GM18499 (cell line): ENCODE measurements at regions not wholly inside any gene's neighbourhood (a gene's known extent, or its start where the extent isn't known, plus 50 kb on each side); places are given as distances from the start of the nearest gene placed in this dataset.

Experiments used
- ATAC-seq: cut with Tn5 transposase; IDR thresholded peaks from one replicate; pipeline ENCODE4 v1.9.1; 2021; ENCODE audit warnings: moderate number of reproducible peaks; ENCODE audit not compliant: insufficient read depth, unreplicated experiment

DNA sequence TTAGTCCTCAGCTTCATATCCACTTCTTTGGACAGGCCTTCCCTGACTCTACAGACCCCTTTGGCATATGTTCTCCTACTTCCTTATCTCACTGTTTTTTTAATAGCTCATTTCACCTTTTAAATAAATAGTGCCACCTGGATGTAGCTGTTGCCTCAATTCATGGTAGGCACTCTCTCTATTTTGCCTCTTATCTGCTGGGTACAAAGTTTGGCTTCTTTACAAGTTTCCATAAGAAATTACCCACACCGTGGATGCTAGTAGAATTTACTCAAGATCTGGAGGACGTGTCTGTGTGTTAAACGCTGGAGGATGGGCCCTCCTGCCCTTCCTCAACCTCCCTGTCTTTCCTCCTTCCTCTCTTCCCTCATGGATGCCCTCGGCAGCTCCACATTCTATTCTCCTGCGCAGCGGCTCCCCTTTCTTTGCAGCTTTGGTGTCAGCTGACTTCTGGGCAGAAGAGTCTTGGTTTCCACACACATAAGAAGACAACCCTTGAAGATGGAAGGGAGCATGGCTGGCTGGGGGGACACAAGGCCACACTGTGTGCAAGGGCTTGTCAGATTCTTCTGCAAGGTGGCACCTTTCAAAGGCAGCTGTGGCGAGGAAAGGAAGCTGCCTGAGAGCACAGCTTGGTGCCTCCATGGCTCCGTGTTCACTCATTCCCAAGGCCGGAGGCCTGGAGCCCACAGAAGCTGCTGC lies 212.6 kb downstream of the SNX19 start:
- no peak for ATAC-seq

DNA sequence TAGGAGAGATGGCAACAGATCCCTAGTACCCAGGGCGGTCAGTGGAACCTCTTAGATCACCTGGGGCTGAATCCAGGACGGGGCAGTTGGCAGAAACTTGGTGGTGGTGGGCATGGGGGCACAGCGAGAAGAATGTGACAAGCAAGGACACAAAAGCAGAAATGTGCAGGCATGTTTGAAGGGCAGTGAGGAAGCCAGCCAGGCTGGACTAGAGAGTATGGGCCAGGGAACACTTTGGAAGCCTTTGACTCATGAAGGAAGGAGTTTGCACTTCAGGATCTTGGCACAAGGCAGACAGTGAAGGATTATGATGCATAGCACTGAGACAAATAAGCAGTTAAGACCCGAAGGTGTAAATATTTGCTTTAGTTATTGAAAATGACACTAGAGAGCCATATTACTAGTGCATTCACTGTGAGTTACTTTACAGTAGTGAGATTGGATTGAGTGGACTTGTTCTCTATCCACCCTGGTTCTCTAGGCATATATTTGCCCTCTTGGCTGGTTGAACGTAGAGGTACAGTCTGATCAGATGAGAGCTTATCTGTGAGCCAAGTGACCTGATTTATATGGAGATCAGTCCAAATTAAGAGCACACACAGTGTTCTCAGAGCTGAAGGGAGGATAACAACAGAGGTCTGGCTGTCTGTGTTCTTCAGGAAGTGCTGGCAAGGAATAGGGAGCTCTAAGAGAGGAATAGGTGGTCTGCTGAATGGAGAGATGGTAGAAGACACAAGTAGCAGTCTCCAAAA lies 210.4 kb downstream of the SNX19 start:
- no peak for ATAC-seq

DNA sequence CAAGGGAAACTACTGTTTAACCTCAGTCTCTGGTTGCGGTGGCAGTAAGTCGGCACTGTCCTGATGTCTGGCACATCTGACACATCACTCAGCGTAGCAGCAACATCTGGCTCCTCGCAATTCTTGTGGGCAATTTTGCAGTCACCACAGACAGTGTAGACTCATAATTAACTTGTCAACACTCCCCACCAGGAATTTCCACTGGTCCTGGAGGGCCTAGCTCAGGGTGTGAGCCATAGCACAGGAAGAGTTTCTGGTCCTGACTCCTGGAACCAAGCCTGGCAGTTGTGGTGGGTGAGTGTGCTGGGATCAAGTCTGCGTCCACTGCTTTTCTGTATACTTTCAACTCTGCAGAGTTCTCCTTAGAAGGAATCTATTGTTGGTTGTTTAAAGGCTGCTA lies 209.7 kb downstream of the SNX19 start:
- no peak for ATAC-seq

DNA sequence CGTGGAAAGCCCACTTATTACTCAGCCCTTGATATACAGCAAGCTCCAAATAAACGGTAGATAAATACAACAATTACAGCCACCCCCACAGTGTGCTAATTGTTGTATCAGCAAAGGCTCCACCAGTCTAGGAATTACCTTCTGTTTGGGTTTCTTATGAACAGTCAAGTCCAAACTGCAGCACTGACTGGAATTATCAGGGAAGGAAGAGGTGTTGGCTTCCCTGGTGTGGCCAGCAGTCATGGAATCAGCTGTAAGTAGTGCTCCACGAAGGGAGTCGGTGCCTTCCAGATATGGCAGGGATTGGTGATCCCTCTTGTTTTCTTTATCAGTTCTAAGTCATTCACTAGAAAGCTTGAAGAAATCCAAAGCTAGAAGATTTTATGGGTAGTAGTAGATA lies 209.1 kb downstream of the SNX19 start:
- ATAC-seq, result no peak

DNA sequence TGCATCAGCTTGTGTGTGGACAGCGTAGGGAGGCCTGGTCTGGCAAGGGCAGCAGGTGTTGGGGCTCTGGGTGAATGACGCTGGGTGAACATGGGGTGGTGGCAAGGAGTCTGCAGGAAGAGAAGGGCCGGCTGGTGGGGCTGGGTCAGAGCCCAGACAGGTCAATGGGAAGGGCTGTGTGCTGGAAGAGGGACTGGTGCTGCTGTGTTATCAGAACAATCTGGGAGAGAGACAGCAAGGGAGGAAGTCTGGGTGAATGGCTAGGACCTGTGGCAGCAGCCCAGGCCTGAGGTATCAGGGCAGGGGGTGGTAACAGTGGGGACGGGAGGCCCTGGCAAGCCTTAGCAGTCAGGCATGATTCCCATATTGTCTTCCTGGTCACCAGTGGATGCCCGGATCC lies 206.7 kb downstream of the SNX19 start:
- no peak for ATAC-seq

DNA sequence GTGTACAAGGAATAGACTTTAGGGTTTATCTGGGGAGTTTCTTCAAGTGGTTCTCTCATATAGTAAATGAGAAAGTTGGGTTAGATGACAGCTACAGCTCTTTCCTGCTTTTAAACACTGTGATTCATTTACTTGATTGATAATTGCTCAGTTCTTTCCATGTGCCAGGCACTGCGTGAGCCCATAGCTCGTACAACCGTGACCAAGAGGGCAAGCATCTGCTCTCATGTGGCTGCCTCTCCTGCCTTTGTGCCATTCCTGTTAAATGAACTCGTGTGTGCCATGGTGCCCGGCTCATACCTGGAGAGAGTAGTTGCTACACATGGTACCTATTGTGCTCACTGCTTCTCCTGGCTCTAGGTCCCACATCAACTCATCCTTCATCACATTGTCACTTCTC lies 206.3 kb downstream of the SNX19 start:
- ATAC-seq, result no peak

DNA sequence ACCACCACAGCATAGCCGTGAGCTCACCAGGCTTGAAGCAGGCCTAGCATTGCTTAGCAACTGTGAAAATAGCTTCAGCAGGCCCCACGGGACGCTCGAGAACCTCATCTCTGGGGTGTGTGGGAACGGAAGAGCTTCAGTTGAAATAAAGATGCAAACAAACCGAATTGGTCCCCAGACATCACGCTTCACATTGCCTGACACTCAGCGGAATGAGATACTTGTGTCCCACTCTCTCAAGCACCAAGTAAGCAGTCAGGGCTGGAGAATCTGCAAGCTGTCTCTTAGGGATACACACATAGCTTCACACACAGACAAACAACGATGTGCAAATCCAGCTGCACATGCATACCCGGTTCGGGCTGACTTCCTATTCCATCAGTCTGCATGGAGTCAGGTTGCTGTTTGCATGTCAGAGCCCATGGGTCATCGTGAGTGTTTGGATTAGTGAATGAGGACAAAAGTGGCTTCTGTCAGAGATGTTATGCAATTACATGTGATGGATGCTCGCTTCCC lies 205.7 kb downstream of the SNX19 start:
- ATAC-seq, result no peak

DNA sequence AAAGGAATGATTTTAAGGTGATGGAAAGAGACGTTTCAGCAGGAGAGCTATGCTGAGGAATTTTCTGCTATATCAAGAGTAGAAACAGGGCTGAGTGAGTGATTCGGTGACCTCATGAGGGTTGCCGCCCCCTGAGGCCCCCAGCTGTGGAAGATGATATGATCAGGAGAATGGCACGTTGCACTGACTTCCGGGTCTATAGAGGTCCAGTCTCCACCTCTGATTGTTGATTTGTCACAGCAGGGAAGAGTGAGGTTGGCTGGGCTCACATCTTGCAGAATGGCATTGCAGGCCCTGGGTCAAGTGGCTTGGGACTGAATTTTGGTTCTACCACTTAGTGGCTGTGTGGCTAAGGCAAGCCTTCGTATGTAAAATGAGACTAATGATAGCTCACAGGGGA lies 205.1 kb downstream of the SNX19 start:
- no peak for ATAC-seq

DNA sequence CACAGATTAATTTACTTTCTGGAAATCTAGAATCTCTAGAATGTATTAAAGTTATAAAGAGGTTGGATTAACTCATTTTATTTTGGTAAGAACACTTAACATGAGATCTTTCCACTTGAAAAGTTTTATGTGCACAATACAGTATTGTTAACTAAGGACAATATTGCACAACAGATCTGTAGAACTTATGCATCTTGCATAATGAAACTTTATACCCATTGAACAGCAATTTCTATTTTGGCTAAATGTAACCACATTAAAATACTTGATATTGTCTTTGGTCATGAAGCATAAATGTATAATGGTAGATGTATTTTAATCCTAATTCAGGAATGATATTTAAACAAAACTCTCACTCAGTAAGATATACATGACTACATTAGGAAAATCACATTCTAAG lies 203.8 kb downstream of the SNX19 start:
- no peak for ATAC-seq

DNA sequence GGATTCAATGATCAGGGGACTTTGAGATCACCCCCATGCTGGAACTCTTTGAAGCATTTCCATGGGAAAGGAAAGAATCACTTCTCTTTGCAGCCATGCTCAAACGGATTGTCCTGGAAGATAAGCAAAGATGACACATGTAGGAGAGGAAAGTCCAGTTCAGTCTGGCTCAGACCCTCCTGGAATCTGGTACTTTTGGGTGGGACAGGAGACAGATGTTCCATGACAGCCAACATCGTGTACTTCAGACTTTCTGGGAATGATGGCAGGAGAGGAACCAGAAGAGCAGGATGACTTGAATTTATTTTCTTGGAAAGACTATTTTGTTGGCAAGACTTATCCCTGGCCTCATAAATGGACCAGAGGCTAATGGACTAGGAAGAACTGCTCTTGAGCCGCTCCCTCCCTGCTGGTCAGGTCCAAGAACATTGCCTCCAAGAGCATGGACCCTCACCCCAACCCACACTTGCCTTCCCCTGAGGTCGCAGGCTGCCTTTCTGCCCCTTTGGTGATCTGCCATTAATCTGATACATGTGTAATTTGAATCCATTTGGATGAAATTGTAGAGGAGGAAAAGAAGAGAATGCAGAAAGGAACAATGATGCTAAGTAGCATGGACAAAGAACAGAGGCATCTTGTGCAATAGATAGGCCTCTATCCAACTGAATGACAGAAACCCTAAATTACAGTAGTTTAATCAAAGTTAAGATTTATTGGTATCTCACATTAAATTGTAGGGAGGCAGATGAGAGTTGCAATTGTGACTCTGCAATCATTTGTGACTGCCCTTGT lies 201.0 kb downstream of the SNX19 start:
- no peak for ATAC-seq

DNA sequence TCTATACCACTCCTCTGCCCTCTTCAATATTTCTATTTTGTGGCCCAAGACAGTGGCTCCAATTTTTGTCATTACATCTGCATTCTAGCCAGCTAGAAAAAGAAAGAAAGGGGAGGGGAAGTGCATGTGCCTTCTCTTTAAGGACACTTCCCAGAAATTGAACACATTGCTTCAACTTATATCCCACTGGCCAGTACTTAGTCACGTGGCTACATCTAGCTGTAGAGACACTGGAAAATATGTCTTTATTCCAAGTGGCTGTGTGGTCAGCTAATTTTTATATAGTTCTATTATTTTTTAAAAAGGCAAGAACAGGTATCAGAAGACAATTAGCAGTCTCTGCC lies 200.4 kb downstream of the SNX19 start:
- no peak for ATAC-seq

DNA sequence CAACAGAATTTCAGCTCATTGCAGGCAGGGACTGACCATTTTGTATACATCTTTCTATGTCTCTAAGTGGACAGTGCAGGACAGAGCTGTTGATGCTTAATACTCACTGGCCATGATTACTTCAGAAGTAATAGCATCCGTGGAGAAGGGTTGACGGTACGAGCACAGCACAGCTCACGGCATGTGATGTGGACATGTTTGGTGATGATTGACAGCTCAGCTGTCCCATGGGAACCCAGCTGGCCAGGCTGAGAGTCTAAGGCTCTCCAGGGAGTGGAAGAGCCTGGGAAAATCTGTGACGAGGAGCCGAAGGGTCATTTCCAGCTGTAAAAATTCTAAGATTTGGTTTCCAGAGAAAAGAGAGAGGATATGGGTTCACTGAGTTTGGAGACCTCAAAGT lies 198.2 kb downstream of the SNX19 start:
- ATAC-seq, result no peak

DNA sequence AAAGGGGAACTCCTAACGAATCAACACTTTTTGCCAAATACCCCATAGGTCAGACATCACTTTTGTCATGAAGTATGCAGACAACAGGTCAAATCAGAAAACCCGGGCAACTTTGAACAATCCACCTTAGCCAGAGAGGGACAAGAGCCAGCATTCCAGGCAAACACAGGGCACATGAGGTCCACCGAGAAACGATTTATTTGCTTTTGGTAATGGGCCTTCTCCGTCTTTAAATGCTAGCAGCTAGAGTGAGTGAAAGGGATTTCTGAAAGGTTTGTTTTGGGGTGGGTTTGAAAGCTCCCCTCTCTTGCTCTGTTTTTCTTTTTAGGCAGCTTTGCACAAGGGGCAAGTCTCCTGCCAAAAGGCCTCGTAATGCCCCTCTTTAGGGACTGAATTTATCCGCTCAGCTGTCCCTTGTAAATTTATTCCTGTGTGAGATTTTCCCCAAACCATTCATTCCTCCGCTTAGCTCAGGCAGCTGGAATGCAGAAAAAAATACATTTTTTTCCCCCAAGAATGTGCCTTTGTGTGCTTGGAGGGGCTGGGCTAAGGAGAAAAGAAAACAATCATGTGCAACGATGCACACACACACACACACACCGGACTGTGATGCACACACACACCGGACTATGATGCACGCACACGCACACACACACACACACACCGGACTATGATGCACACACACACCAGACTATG lies 196.9 kb downstream of the SNX19 start:
- ATAC-seq, result no peak

DNA sequence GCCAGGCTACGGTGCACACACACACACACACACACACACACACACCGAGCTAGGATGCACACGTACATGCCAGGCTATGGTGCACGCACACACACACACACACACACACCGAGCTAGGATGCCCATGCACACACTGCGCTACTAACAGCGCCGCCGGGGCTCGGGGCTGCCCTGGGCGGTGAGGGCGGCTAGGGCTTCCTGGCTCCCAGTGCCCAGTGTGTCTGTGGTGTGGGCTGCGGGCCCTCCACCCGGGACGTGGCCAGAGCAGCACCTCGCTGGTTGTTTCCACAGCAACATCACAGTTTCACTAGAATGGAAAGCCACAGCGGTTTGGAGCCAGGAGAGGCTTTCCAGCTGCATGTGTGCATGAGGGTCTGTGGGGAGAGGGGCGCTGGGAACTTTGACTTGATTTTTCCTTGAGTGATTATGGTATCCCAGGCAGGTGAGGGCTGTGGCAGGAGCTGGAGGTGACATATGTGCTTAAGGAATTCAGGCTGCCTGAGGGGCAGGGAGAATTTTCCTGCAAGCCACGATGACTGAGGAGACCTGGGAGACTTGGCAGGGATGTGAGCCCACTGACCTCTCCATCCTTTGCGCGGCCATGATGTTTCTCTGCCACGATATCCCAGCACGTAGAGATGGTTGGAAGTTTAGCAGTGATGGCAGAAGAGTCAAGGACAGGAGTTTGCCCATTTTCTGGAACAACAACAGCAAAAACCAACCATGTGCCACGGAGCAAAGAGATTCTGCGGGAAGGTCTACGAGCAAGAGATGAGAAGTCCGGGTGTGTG lies 195.9 kb downstream of the SNX19 start:
- ATAC-seq, result no peak

DNA sequence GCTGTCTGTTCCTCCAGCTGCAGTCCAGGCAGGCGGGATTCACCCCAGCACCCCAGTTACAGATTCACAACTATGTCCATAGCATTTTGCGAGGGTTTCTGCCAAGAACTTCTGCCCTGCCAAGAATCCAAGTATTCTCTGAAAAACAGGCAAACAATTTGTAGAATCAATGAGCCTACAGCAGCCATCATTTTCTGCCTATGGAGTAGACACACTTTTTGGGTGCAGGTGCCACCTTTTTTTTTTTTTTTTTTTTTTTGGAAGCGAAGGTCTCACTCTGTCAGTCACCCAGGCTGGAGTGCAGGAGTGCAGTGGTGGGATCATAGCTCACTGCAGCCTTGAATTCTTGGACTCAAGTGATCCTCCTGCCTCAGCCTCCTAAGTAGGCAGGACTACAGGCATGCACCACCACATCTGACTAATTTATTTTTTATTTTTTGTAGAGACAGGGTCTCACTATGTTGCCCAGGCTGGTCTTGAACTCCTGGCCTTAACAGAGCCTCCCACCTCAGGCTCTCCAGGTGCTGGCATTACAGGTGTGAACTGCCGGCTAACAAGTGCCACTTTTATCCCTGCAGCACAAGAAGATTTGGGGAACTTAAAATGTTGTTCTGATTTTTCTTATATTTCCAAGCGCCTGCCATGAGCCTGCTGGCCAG lies 195.1 kb downstream of the SNX19 start:
- no peak for ATAC-seq

DNA sequence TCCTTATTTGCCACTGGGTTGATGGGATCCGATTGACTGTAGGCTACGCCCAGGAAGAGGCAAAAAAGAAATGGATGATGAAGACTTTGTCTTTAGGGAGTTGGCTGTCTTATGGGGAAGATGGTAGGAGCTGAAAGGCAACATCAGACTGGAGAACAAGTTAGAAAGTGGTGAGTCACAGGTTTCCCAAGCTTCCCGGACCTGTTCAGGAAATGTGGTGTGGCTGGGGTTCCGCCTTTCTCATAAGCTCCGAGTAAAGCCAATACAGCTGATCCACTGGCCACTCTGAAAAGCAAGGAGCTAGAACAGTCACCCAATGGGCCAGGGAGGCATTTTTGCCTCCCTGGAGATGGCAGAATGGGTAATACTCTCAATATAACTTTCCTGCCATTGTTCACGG lies 194.5 kb downstream of the SNX19 start:
- ATAC-seq, result no peak

DNA sequence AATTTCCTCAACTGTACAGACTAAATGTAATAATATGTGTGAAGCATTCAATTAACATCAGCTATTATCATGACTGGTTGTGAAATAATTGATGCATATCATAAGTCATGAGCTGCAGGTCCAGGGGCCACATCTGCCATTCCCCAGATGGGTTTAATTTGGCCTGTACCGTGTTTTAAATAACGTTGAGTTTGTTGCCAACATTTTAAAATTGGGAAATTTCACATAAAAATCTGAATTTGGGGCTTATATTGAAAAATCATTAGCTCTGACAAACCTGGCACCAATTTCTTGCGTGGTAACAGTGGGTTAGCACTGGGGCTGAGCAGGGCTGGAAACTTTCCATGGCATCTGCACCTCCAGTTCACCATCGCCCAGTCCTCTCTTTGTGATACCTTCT lies 193.9 kb downstream of the SNX19 start:
- no peak for ATAC-seq

DNA sequence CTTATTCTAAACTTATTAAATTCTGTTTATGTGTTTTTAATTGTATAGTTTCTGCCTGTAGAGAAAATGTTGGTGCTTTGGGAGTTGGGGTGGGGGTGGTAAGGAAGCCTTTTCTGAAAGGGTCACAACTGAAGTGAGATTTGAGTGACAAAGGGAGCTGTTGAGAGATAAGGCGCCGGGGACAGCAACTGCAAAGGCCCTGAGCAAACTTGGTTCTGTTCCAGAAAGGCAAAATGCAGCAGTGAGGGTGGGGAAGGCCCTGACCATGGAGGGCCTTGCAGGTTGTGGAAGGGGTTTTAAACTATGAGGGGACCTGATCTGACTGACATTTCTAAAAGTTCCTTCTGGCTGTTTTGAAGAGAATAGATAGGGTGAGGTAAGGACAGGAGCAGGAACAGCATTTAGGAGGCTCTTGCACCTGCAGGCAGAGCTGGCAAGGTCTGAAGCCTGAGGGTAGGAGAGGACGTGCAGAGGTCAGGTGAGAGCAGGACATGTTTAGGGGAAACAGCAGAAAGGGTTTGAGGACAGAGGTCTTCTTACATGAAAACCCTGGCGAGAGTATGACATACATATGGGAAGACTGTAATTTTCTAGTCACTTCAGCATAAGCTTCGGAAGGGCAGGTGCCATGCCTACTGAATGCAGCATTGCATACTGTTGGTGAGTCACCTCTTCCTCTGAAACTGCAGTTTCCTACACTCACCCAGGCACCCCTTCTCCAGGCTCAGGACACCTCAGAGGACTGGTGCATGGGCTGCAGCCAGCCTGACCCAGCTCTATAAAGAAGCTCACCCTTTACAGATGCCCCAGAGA lies 190.7 kb downstream of the SNX19 start:
- ATAC-seq, result no peak
